Pancreas (tissue), 10 donors: ENCODE measurements at regions not wholly inside any gene's neighbourhood (a gene's known extent, or its start where the extent isn't known, plus 50 kb on each side); places are given as distances from the start of the nearest gene placed in this dataset.

Experiments used
- ATAC-seq, 4 donors: fragments of 200-7000 bp; cut with Tn5 transposase; one replicate each; pipeline versions ENCODE4 v1.8.0 to v1.9.1; 2020; ENCODE audit warnings: mild to moderate bottlenecking in 4 of 4, moderate library complexity in 4 of 4
- DNase-seq, 6 donors: peaks; one replicate each; pipeline ENCODE4 v3.0.0-alpha.2; 2020
- FAIRE-seq: peaks from 2 replicates; lab custom pipeline; 2012; peaks lifted over from hg19 to GRCh38; lab: Jason Lieb, UNC
- H3K27ac ChIP-seq, 4 donors: fragments of 200-600 bp; sonication (generic); 1 replicate in 3 of 4; 2 replicates in 1 of 4; pipeline versions ENCODE4 v1.5.0 to v1.8.0; 2020
- H3K27me3 ChIP-seq, 4 donors: fragments of 200-600 bp; one replicate each; pipeline ENCODE4 v1.8.0; 2021
- H3K36me3 ChIP-seq, 3 donors: fragments of 200-600 bp; sonication (generic) in 1 of 3; one replicate each; pipeline versions ENCODE4 v1.5.0 to v1.8.0; 2020 to 2021
- H3K4me1 ChIP-seq, 3 donors: fragments of 200-600 bp; one replicate each; pipeline ENCODE4 v1.8.0; 2021
- H3K4me3 ChIP-seq, 4 donors: fragments of 200-600 bp; sonication (generic) in 2 of 4; one replicate each; pipeline versions ENCODE4 v1.5.0 to v1.8.0; 2020 to 2021
- H3K9me3 ChIP-seq, 4 donors: fragments of 200-600 bp; one replicate each; pipeline ENCODE4 v1.8.0; 2021
- CTCF ChIP-seq, 4 donors: fragments of 200-600 bp; sonication (generic) in 3 of 4; IDR thresholded peaks; one replicate each; pipeline versions ENCODE4 v1.5.0 to v1.8.0; 2021; ENCODE audit warnings: antibody characterized with exemption in 4 of 4
- WGBS, 2 donors: extraction: QIAGEN DNeasy Blood & Tissue Kit; methylation state at CpG; one replicate each; pipeline ENCODE4 v1.1.7; 2013; 5-methylcytosine and 5-hydroxymethylcytosine counted together
- intact Hi-C, 3 donors: fragments of 100-400 bp; cut with DNase I; formaldehyde crosslinking; loops; one replicate each; pipeline versions ENCODE4 v1.11.1 to v1.14.2; 2022
- donor health status: healthy with polysubstance abuse.
- donor health status: DM: no; HTN: no; CAD: no; lungs with moderate emphysema.
- donor health status: DM: no; HTN: no; CAD: no.
- donor health status: control.
- donor health status: control.
- donor health status: Bipolar disorder and iron deficiency.
- donor health status: DM: yes; HTN: yes; CAD: no.
- donor health status: DM: no; HTN: no; CAD: no.
- donor health status: DM: no; HTN: no; CAD: no.
- donor health status: DM: yes; HTN: yes; CAD: no.

GRCh38 chr12:128091951-128092382 is 175.0 kb upstream of the TMEM132C start:
- no peaks in the 10 kb centered on the region for H3K36me3 ChIP-seq
- no peak overlapping the region for H3K27ac ChIP-seq
- ATAC-seq (peak in 1 of 4 donors; percentile 63), FAIRE-seq (no peak), DNase-seq (no peak)
- no peaks in the 10 kb centered on the region for H3K9me3 ChIP-seq
- TF ChIP-seq CTCF (IDR thresholded peaks at IDR 0.05), result no peak
- no peaks in the 10 kb centered on the region for H3K27me3 ChIP-seq
- no peaks in the 10 kb centered on the region for H3K4me1 ChIP-seq
- WGBS, 2 donors, result 33 to 34% methylated on average over 9 of the region's 9 CpGs
- intact Hi-C loops, result no loop called here
- no peak overlapping the region for H3K4me3 ChIP-seq

- no peak for TF ChIP-seq CTCF (IDR thresholded peaks at IDR 0.05)
- DNase-seq, result peak in 1 of 6 donors; percentile 2
- Histone ChIP-seq H3K27ac (no peak overlapping the region), H3K4me3 (no peak overlapping the region), H3K36me3 (no peaks in the 10 kb centered on the region), H3K4me1 (no peaks in the 10 kb centered on the region), H3K27me3 (peaks cover 0 to 7% (median 0%) of the 10 kb centered on the region in 4 donors), H3K9me3 (no peaks in the 10 kb centered on the region)
- no peak for FAIRE-seq
- 55 to 63% methylated on average over 7 of the region's 7 CpGs for whole genome bisulfite sequencing, 2 donors
- peak in 2 of 4 donors; percentile 70 to 83 for ATAC-seq
- intact Hi-C loops, result no loop called here
Observed at GRCh38 chr12:128098730-128099129, 168.2 kb upstream of the TMEM132C start.

GRCh38 chr12:128103152-128103551 is 163.8 kb upstream of the TMEM132C start:
- H3K4me1 ChIP-seq, result no peaks in the 10 kb centered on the region
- H3K4me3 ChIP-seq, result no peak overlapping the region
- H3K9me3 ChIP-seq, result no peaks in the 10 kb centered on the region
- no peak overlapping the region for H3K27ac ChIP-seq
- no peak for FAIRE-seq
- H3K27me3 ChIP-seq, result peaks cover 0 to 7% (median 0%) of the 10 kb centered on the region in 4 donors
- no peak for ATAC-seq
- no peak for TF ChIP-seq CTCF (IDR thresholded peaks at IDR 0.05)
- intact Hi-C loops, result no loop called here
- no peaks in the 10 kb centered on the region for H3K36me3 ChIP-seq
- WGBS, 2 donors, result 66 to 75% methylated on average over 6 of the region's 6 CpGs
- no peak for DNase-seq

- no peaks in the 10 kb centered on the region for H3K4me1 ChIP-seq
- TF ChIP-seq CTCF (IDR thresholded peaks at IDR 0.05), result no peak
- H3K27ac ChIP-seq, result no peak overlapping the region
- no peak for ATAC-seq
- WGBS, 2 donors, result 78 to 82% methylated on average over 10 of the region's 10 CpGs
- no peak for FAIRE-seq
- peaks cover 0 to 6% (median 0%) of the 10 kb centered on the region in 4 donors for H3K27me3 ChIP-seq
- H3K9me3 ChIP-seq, result no peaks in the 10 kb centered on the region
- no peak for DNase-seq
- intact Hi-C loops, result no loop called here
- no peak overlapping the region for H3K4me3 ChIP-seq
- no peaks in the 10 kb centered on the region for H3K36me3 ChIP-seq
Observed at GRCh38 chr12:128109236-128109635, 157.7 kb upstream of the TMEM132C start.

- FAIRE-seq (no peak), ATAC-seq (no peak), DNase-seq (no peak)
- intact Hi-C loops, result no loop called here
- 72 to 79% methylated on average over 12 of the region's 12 CpGs for WGBS, 2 donors
- Histone ChIP-seq H3K36me3 (no peaks in the 10 kb centered on the region), H3K4me1 (no peaks in the 10 kb centered on the region), H3K9me3 (no peaks in the 10 kb centered on the region), H3K4me3 (no peak overlapping the region), H3K27ac (no peak overlapping the region), H3K27me3 (peaks cover 0 to 6% (median 0%) of the 10 kb centered on the region in 4 donors)
- TF ChIP-seq CTCF (IDR thresholded peaks at IDR 0.05), result no peak
Observed at GRCh38 chr12:128109636-128110035, 157.3 kb upstream of the TMEM132C start.
